ENCODE measurements at regions not wholly inside any gene's neighbourhood (a gene's known extent, or its start where the extent isn't known, plus 50 kb on each side); places are given as distances from the start of the nearest gene placed in this dataset.

DNA sequence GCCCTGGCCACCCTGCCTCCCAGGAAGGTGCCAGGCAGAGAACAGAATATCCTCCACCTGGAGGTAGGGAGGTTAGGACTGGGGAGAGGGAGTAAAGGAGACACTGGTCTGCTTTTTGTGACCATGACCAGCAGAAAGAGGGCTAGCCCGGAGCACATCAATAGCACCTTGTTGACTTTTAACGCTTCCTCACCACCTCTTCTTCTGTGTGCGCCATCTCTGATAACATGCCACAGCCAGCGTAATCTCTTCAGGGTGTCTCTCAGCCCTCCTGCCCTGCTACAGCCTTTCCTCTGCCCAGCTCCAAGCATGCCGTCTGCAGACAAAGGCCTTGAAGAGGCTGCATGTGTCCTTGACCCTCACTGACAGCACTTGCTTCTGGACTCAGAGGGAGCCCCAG is 50.9 kb upstream of the GJA5 start:
- Mint-ChIP-seq H3K4me1 (peaks cover 0 to 12% (median 5%) of the 10 kb centered on the region in 4 donors), H3K36me3 (no peaks in the 10 kb centered on the region), H3K9me3 (peaks cover 0 to 2% (median 0%) of the 10 kb centered on the region in 8 donors), H3K4me3 (no peak overlapping the region), H3K27ac (no peak overlapping the region), H3K27me3 (peaks cover 0 to 5% of the 10 kb centered on the region in 2 donors)
- Histone ChIP-seq H3K9me3 (ENCODE audit: control insufficient read depth in 1 of 2, low read length in 2 of 2) (no peaks in the 10 kb centered on the region), H3K36me3 (ENCODE audit: insufficient read depth, low read length) (no peaks in the 10 kb centered on the region), H3K4me3 (ENCODE audit: low read length in 2 of 2) (no peak overlapping the region), H3K27me3 (ENCODE audit: insufficient read depth, low read length) (no peaks in the 10 kb centered on the region), H3K4me1 (ENCODE audit: insufficient read depth, low read length) (no peaks in the 10 kb centered on the region), H3K27ac (ENCODE audit: low read depth, low read length) (no peak overlapping the region)
- DNase-seq, result no peak
- POLR2A ChIA-PET (ENCODE audit: partially characterized antibody), result no interaction called here
- intact Hi-C loops (cut with micrococcal nuclease), result no loop called here
- CTCF ChIA-PET (ENCODE audit: partially characterized antibody), result no interaction called here

DNA sequence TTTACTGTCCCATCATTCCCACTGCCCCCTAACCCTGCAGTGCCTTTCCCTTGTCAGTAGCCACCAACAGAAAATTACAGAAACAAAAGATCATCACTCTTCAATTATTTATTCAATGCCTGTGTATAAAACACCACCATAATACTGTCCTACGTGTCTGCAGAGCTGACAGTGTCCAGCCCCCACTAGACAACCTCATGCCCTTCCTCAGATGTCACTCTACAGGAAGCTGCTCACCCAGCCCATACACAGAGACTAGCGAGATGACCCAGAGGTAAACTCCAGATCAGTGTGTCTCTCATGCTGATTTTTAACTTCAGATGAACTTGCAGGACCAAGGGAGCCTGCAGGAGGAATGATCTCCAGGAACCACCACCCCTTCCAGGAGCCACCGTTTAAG is 51.3 kb upstream of the GJA5 start:
- no peak for DNase-seq
- H3K4me3 ChIP-seq (ENCODE audit: low read length in 2 of 2), result no peak overlapping the region
- no peaks in the 10 kb centered on the region for H3K9me3 ChIP-seq (ENCODE audit: control insufficient read depth in 1 of 2, low read length in 2 of 2)
- Mint-ChIP-seq H3K9me3 (peaks cover 0 to 2% (median 0%) of the 10 kb centered on the region in 8 donors), H3K27me3 (peaks cover 0 to 5% of the 10 kb centered on the region in 2 donors), H3K27ac (no peak overlapping the region), H3K4me1 (peaks cover 0 to 12% (median 5%) of the 10 kb centered on the region in 4 donors), H3K4me3 (peak overlapping the region in 1 of 8 donors; percentile 46), H3K36me3 (no peaks in the 10 kb centered on the region)
- ChIA-PET POLR2A (ENCODE audit: partially characterized antibody) (no interaction called here), CTCF (ENCODE audit: partially characterized antibody) (no interaction called here)
- intact Hi-C loops (cut with micrococcal nuclease), result no loop called here
- H3K4me1 ChIP-seq (ENCODE audit: insufficient read depth, low read length), result no peaks in the 10 kb centered on the region
- H3K27me3 ChIP-seq (ENCODE audit: insufficient read depth, low read length), result no peaks in the 10 kb centered on the region
- H3K36me3 ChIP-seq (ENCODE audit: insufficient read depth, low read length), result no peaks in the 10 kb centered on the region
- H3K27ac ChIP-seq (ENCODE audit: low read depth, low read length), result no peak overlapping the region

DNA sequence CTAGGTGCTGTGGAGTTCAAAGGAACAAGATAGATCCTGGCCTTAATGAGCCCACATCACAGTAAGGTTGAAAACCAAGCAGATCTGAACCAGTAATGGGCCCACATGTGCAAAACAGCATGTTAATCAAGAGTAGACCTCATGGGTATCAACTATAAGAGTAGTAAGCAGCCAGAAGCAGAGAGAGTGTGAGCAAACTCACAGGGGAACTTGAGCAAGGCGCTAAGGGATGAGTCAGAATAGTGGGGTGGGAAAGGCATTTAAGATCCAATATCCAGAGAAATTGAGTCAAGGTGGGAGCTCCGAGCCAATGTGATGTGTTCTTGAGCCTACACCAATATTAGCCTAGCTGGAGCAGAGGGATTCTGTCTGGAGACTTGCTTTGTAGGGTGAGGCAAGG is 52.4 kb upstream of the GJA5 start:
- no peak overlapping the region for H3K4me3 Mint-ChIP-seq
- H3K27ac ChIP-seq (ENCODE audit: low read depth, low read length), result no peak overlapping the region
- H3K9me3 Mint-ChIP-seq, result peaks cover 0 to 2% (median 0%) of the 10 kb centered on the region in 8 donors
- no peaks in the 10 kb centered on the region for H3K27me3 ChIP-seq (ENCODE audit: insufficient read depth, low read length)
- no peak for DNase-seq
- no peaks in the 10 kb centered on the region for H3K36me3 ChIP-seq (ENCODE audit: insufficient read depth, low read length)
- H3K27me3 Mint-ChIP-seq, result peaks cover 3% of the 10 kb centered on the region in 2 donors
- no peaks in the 10 kb centered on the region for H3K9me3 ChIP-seq (ENCODE audit: control insufficient read depth in 1 of 2, low read length in 2 of 2)
- CTCF ChIA-PET (ENCODE audit: partially characterized antibody), result no interaction called here
- no peaks in the 10 kb centered on the region for H3K36me3 Mint-ChIP-seq
- H3K4me3 ChIP-seq (ENCODE audit: low read length in 2 of 2), result no peak overlapping the region
- H3K27ac Mint-ChIP-seq, result peak overlapping the region in 1 of 7 donors; percentile 12
- H3K4me1 ChIP-seq (ENCODE audit: insufficient read depth, low read length), result no peaks in the 10 kb centered on the region
- POLR2A ChIA-PET (ENCODE audit: partially characterized antibody), result no interaction called here
- peaks cover 0 to 12% (median 5%) of the 10 kb centered on the region in 4 donors for H3K4me1 Mint-ChIP-seq
- intact Hi-C loops (cut with micrococcal nuclease), result no loop called here

DNA sequence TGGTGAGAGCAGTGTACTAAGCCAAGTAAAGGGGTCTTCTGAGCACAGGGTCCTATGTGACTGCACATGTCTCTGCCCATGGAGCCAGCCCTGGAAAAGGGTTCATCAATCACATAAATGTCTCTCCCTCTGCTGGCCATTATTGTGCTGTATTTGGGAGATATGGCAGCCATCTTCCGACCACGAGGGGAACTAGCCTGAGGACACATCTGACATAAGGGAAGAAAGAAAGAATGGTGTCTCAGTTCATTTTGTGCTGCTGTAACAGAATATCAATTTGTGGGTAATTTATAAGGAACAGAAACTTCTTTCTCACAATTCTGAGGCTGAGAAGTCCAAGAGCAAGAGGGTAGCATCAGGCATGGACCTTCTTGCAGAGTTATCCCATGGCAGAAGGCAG is 55.1 kb upstream of the GJA5 start:
- POLR2A ChIA-PET (ENCODE audit: partially characterized antibody), result no interaction called here
- DNase-seq, result no peak

DNA sequence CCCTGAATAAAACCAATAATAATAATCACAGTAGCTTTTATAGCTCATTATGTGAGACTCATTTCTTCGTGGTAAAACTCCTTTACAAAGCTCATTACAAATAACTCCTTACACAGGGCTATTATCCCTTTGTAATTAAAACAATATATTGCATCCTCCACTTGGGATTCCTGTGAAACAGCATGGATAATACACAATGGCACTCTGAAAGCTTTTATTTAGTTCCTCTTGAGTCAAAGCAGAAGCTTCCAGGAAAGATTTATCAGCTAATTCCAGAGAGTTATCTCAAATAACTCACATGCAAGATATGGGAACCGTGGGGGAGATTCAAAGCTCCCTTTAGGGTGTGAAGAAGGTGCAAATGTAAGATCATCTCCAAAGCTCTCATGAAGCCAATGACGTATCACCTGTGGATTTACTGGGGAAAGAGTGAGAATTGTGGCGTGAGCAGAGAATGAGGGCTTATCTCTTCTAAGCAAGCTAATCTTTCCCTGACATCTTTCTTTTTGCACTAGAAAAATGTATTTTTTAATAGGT is 60.4 kb upstream of the GJA5 start:
- Mint-ChIP-seq H3K9me3 (no peaks in the 10 kb centered on the region), H3K4me3 (no peak overlapping the region), H3K4me1 (no peaks in the 10 kb centered on the region), H3K36me3 (no peaks in the 10 kb centered on the region), H3K27me3 (peaks cover 1 to 4% of the 10 kb centered on the region in 2 donors), H3K27ac (no peak overlapping the region)
- DNase-seq, result no peak
- H3K27ac ChIP-seq (ENCODE audit: low read depth, low read length), result no peak overlapping the region
- CTCF ChIA-PET (ENCODE audit: partially characterized antibody), result no interaction called here
- H3K4me3 ChIP-seq (ENCODE audit: low read length in 2 of 2), result no peak overlapping the region
- no peaks in the 10 kb centered on the region for H3K27me3 ChIP-seq (ENCODE audit: insufficient read depth, low read length)
- intact Hi-C loops (cut with micrococcal nuclease), result no loop called here
- H3K36me3 ChIP-seq (ENCODE audit: insufficient read depth, low read length), result no peaks in the 10 kb centered on the region
- no peaks in the 10 kb centered on the region for H3K9me3 ChIP-seq (ENCODE audit: control insufficient read depth in 1 of 2, low read length in 2 of 2)
- POLR2A ChIA-PET (ENCODE audit: partially characterized antibody), result no interaction called here
- H3K4me1 ChIP-seq (ENCODE audit: insufficient read depth, low read length), result no peaks in the 10 kb centered on the region

More for the DNA sequence above, 55.1 kb upstream of the GJA5 start:
- H3K9me3 Mint-ChIP-seq, result peaks cover 0 to under 1% (median 0%) of the 10 kb centered on the region in 8 donors
- CTCF ChIA-PET (ENCODE audit: partially characterized antibody), result no interaction called here
- no peak overlapping the region for H3K27ac ChIP-seq (ENCODE audit: low read depth, low read length)
- no peak overlapping the region for H3K4me3 Mint-ChIP-seq
- no peak overlapping the region for H3K27ac Mint-ChIP-seq
- peaks cover 0 to 12% (median 5%) of the 10 kb centered on the region in 4 donors for H3K4me1 Mint-ChIP-seq
- H3K36me3 Mint-ChIP-seq, result no peaks in the 10 kb centered on the region
- H3K27me3 ChIP-seq (ENCODE audit: insufficient read depth, low read length), result no peaks in the 10 kb centered on the region
- no peak overlapping the region for H3K4me3 ChIP-seq (ENCODE audit: low read length in 2 of 2)
- no peaks in the 10 kb centered on the region for H3K36me3 ChIP-seq (ENCODE audit: insufficient read depth, low read length)
- intact Hi-C loops (cut with micrococcal nuclease), result no loop called here
- no peaks in the 10 kb centered on the region for H3K9me3 ChIP-seq (ENCODE audit: control insufficient read depth in 1 of 2, low read length in 2 of 2)
- H3K27me3 Mint-ChIP-seq, result peaks cover 4% of the 10 kb centered on the region in 2 donors
- no peaks in the 10 kb centered on the region for H3K4me1 ChIP-seq (ENCODE audit: insufficient read depth, low read length)

DNA sequence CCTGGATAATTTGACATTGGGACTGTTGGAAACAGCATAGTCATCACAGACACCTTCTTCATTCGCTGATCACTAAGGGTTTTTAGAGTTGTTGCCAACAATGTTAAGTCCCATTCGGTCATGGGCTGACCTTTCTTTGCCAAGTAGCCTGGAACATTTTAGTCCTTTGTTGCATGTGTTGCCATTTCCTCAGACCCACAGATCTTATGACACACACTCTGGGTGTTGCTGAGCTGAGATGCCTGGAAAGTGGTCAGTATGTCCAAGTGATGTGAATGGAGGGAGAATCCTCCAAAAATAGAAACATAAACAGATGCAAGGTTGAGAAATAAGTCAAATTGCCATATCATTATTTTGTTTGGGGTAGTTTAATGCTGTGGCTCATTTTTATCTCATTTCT is 61.5 kb upstream of the GJA5 start:
- no peaks in the 10 kb centered on the region for H3K27me3 ChIP-seq (ENCODE audit: insufficient read depth, low read length)
- no peak overlapping the region for H3K27ac ChIP-seq (ENCODE audit: low read depth, low read length)
- H3K27ac Mint-ChIP-seq, result no peak overlapping the region
- no peak overlapping the region for H3K4me3 Mint-ChIP-seq
- intact Hi-C loops (cut with micrococcal nuclease), result no loop called here
- H3K36me3 Mint-ChIP-seq, result no peaks in the 10 kb centered on the region
- ChIA-PET CTCF (ENCODE audit: partially characterized antibody) (no interaction called here), POLR2A (ENCODE audit: partially characterized antibody) (no interaction called here)
- H3K9me3 ChIP-seq (ENCODE audit: control insufficient read depth in 1 of 2, low read length in 2 of 2), result no peaks in the 10 kb centered on the region
- H3K4me3 ChIP-seq (ENCODE audit: low read length in 2 of 2), result no peak overlapping the region
- peaks cover 1 to 4% of the 10 kb centered on the region in 2 donors for H3K27me3 Mint-ChIP-seq
- no peaks in the 10 kb centered on the region for H3K4me1 ChIP-seq (ENCODE audit: insufficient read depth, low read length)
- DNase-seq, result no peak
- H3K36me3 ChIP-seq (ENCODE audit: insufficient read depth, low read length), result no peaks in the 10 kb centered on the region
- H3K9me3 Mint-ChIP-seq, result peaks cover 0 to 2% (median 0%) of the 10 kb centered on the region in 8 donors
- H3K4me1 Mint-ChIP-seq, result no peaks in the 10 kb centered on the region

DNA sequence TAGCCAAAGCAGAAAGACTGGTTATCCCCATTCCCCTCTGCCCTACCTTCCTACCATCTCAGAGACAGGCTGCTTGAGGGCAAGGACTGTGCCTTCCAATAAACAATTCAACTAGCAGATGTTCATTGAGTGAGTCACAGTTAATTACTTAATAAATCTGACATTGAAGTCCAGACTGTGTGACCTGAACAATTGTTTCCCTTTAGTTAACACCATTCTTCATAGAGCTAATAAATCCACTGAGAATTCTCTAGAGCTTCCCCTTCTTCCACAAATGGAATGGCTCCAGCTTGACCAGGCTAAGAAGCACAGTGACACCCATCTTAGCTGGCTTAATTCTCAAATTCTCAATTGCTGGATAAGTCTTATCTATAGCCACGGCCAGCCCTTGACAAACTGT is 61.9 kb upstream of the GJA5 start:
- Mint-ChIP-seq H3K36me3 (no peaks in the 10 kb centered on the region), H3K4me3 (no peak overlapping the region), H3K9me3 (peaks cover 0 to 2% (median 0%) of the 10 kb centered on the region in 8 donors), H3K27ac (no peak overlapping the region), H3K4me1 (no peaks in the 10 kb centered on the region), H3K27me3 (peaks cover 1 to 5% of the 10 kb centered on the region in 2 donors)
- no peaks in the 10 kb centered on the region for H3K4me1 ChIP-seq (ENCODE audit: insufficient read depth, low read length)
- ChIA-PET CTCF (ENCODE audit: partially characterized antibody) (interaction anchor here (0.8 kb wide), 1 partner anchor 71 kb away, joined by 3 read pairs; no protein-coding TSS in a partner anchor), POLR2A (ENCODE audit: partially characterized antibody) (no interaction called here)
- no peak for DNase-seq
- no peaks in the 10 kb centered on the region for H3K36me3 ChIP-seq (ENCODE audit: insufficient read depth, low read length)
- no peak overlapping the region for H3K4me3 ChIP-seq (ENCODE audit: low read length in 2 of 2)
- H3K9me3 ChIP-seq (ENCODE audit: control insufficient read depth in 1 of 2, low read length in 2 of 2), result no peaks in the 10 kb centered on the region
- no peaks in the 10 kb centered on the region for H3K27me3 ChIP-seq (ENCODE audit: insufficient read depth, low read length)
- H3K27ac ChIP-seq (ENCODE audit: low read depth, low read length), result no peak overlapping the region
- intact Hi-C loops (cut with micrococcal nuclease), result no loop called here

DNA sequence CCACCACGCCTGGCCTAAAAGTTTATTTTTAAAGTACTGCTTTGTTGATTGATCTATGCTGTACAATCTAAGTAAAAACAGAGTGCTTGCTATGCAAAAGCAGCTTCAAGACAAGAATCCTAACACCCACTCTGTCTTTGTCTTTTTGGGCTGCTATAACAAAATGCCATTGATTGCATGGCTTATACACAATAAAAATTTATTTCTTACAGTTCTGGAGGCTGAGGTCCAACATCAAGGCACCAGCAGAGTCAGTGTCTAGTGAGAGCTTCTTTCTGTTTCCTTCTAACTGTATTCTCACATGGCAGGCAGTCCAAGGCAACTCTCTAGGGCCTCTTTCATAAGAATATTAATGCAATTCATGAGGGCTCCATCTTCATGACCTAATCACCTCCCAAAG is 63.6 kb upstream of the GJA5 start:
- POLR2A ChIA-PET (ENCODE audit: partially characterized antibody), result no interaction called here
- Mint-ChIP-seq H3K4me1 (no peaks in the 10 kb centered on the region), H3K27ac (no peak overlapping the region), H3K4me3 (no peak overlapping the region), H3K9me3 (peaks cover 0 to 2% (median 0%) of the 10 kb centered on the region in 8 donors), H3K36me3 (no peaks in the 10 kb centered on the region), H3K27me3 (peaks cover 1% of the 10 kb centered on the region in 2 donors)
- CTCF ChIA-PET (ENCODE audit: partially characterized antibody), result no interaction called here
- Histone ChIP-seq H3K9me3 (ENCODE audit: control insufficient read depth in 1 of 2, low read length in 2 of 2) (no peaks in the 10 kb centered on the region), H3K4me3 (ENCODE audit: low read length in 2 of 2) (no peak overlapping the region), H3K4me1 (ENCODE audit: insufficient read depth, low read length) (no peaks in the 10 kb centered on the region), H3K27me3 (ENCODE audit: insufficient read depth, low read length) (no peaks in the 10 kb centered on the region), H3K36me3 (ENCODE audit: insufficient read depth, low read length) (no peaks in the 10 kb centered on the region), H3K27ac (ENCODE audit: low read depth, low read length) (no peak overlapping the region)
- intact Hi-C loops (cut with micrococcal nuclease), result no loop called here
- no peak for DNase-seq

Data from CD4-positive, alpha-beta memory T cell (primary cell).